Fibroblast of villous mesenchyme (primary cell): ENCODE measurements at regions not wholly inside any gene's neighbourhood (a gene's known extent, or its start where the extent isn't known, plus 50 kb on each side); places are given as distances from the start of the nearest gene placed in this dataset.

Source experiments
- DNase-seq: peaks from one replicate; pipeline ENCODE4 v3.0.0-alpha.2; 2010; ENCODE audit warnings: low read depth
- H3K4me3 ChIP-seq: 2 replicates; pipeline ENCODE4 v1.5.1; 2011; ENCODE audit warnings: low read depth, mild to moderate bottlenecking, low read length
- TF ChIP-seq, protein P1 (sequence below): IDR thresholded peaks from 2 replicates; pipeline ENCODE4 v1.5.1; 2012; ENCODE audit warnings: low read depth, mild to moderate bottlenecking, low read length; ENCODE audit not compliant: insufficient read depth

GRCh38 chr5:103346162-103346748, 87.7 kb downstream of the MACIR start:
- TF ChIP-seq, protein P1, sequence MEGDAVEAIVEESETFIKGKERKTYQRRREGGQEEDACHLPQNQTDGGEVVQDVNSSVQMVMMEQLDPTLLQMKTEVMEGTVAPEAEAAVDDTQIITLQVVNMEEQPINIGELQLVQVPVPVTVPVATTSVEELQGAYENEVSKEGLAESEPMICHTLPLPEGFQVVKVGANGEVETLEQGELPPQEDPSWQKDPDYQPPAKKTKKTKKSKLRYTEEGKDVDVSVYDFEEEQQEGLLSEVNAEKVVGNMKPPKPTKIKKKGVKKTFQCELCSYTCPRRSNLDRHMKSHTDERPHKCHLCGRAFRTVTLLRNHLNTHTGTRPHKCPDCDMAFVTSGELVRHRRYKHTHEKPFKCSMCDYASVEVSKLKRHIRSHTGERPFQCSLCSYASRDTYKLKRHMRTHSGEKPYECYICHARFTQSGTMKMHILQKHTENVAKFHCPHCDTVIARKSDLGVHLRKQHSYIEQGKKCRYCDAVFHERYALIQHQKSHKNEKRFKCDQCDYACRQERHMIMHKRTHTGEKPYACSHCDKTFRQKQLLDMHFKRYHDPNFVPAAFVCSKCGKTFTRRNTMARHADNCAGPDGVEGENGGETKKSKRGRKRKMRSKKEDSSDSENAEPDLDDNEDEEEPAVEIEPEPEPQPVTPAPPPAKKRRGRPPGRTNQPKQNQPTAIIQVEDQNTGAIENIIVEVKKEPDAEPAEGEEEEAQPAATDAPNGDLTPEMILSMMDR: no peak
- no peak for DNase-seq
- H3K4me3 ChIP-seq: no peak overlapping the region

- no peak for DNase-seq
- TF ChIP-seq, protein P1: no peak
- H3K4me3 ChIP-seq: no peak overlapping the region
Observed at GRCh38 chr5:103345461-103345860, 86.9 kb downstream of the MACIR start.

GRCh38 chr5:103340717-103341388, 82.3 kb downstream of the MACIR start:
- no peak for DNase-seq
- TF ChIP-seq, protein P1: no peak
- H3K4me3 ChIP-seq: no peak overlapping the region

DNA sequence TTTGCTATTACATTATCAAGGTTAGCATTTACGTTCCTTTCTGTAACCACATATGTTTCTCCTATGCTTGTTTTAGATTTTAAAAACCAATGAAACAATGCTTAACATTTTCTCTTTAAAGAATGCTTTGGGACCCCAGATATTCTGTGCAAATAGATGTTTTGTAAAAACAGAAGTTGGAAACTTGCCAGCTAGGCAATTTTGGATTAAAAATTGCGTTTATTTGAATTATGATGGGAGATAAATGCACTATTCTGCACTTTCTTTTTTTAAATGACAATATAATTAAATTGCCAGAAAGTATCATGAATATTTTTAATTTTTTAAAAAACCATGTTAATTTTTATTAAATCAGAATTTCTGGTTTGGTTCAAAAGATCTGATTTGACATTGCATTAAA, 81.6 kb downstream of the MACIR start:
- TF ChIP-seq, protein P1: no peak
- DNase-seq: no peak

GRCh38 chr5:103336941-103337340, 78.4 kb downstream of the MACIR start:
- DNase-seq: no peak
- TF ChIP-seq, protein P1: no peak
- no peak overlapping the region for H3K4me3 ChIP-seq

More for the DNA sequence above, 81.6 kb downstream of the MACIR start:
- no peak overlapping the region for H3K4me3 ChIP-seq

- TF ChIP-seq, protein P1: no peak
- H3K4me3 ChIP-seq: no peak overlapping the region
- DNase-seq: no peak
Observed at GRCh38 chr5:103333376-103333775, 74.8 kb downstream of the MACIR start.
